Iris pigment epithelial cell (primary cell): ENCODE measurements at regions not wholly inside any gene's neighbourhood (a gene's known extent, or its start where the extent isn't known, plus 50 kb on each side); places are given as distances from the start of the nearest gene placed in this dataset.
A peak's percentile ranks its signal among the peaks of the same experiment; 100 is the strongest.
"Not testable (repeated sequence)": the region's sequence is repeated elsewhere in the genome, so short reads cannot be mapped to it uniquely, and the experiment has no call there.

ENCODE experiments used
- DNase-seq: peaks from one replicate; pipeline ENCODE4 v3.0.0-alpha.2; 2011; ENCODE audit warnings: low read depth

DNA sequence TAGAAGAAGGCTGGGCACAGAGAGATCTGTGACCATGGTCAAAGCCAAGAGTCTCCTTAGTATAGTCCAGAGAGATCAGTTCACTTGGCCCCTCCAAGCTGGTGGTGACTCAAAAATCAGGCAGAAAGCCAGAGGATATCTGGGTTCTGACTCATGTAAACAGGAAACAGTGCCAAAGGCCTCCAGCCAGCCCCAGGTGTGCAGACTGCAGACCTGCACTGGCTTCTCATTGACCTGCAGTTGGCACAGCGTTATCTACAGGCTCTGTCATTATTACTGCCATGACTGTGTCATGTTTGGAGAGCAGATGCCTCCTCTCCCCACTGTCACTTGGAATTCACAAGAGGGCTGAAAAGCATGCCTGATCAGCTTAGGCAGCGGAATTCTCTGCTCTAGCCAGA is 295.7 kb upstream of the PRKD1 start:
- DNase-seq = peak; percentile 95

- DNase-seq = no peak
These were observed 296.3 kb upstream of the PRKD1 start for GRCh38 chr14:30223966-30224365.

GRCh38 chr14:30225176-30225575 is 297.5 kb upstream of the PRKD1 start:
- DNase-seq = peak; percentile 43

DNA sequence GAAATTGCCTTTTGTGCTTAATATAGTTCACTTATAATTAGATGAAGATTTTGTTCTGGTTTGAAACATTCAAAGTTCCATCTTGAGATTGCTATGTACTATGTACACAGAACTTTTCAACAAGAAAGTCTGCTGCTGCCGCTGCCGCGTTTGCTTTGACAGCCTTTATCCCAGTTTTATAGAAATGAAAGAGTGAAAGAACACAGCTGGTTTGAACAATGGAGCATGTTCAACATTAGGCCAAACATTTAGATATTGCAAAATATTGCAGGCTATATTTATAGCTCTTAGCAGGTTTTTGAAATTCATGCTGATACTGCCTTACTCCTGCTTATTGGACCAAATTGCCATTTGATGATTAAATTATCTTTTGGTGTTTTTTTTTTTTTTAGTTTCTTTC is 299.8 kb upstream of the PRKD1 start:
- no peak for DNase-seq

- DNase-seq = peak; percentile 85
These were observed 300.2 kb upstream of the PRKD1 start for GRCh38 chr14:30227876-30228275.

GRCh38 chr14:30230719-30231118 is 303.1 kb upstream of the PRKD1 start:
- DNase-seq = no peak

DNA sequence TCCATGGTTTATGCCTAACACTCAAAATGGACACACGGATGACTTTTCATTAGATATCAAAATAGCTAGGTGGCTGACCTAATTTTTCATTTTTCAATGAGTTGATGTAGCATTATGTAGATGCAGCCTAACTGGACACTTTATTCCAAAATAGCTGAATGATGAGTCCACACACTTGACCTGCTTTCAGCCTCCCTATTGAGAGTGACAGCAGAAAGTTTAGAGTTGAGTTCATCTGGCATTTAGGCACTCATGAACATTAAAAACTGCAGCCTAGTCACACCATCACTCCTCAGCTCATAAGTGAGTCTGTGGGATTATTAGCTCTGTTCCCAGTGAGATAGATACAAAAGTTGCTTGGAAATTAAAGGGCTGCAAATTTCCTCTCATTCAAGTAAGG is 307.3 kb upstream of the PRKD1 start:
- DNase-seq = no peak

- DNase-seq = no peak
These were observed 307.8 kb upstream of the PRKD1 start for GRCh38 chr14:30235485-30235884.

- DNase-seq = no peak
These were observed 311.3 kb upstream of the PRKD1 start for GRCh38 chr14:30238936-30239335.

DNA sequence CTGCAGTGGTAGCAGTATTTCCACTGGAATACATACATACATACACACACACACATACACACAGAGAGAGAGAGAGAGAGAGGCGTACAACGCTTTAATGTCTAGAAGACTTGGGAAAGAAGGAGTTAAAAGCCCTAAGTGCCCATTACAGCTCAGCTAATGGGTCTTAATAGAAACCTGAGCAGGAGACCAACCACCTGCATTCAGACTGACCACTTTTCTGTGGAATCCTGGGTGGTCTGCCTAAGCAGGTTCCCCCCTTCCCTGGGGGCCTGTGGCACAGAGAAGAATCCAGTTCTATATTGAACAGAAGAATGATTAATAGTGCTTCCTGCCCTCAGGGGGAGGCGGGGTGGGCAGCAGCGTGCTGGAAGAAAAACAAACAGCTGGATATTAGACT is 312.4 kb upstream of the PRKD1 start:
- no peak for DNase-seq

GRCh38 chr14:30240685-30241084 is 313.0 kb upstream of the PRKD1 start:
- DNase-seq = no peak

DNA sequence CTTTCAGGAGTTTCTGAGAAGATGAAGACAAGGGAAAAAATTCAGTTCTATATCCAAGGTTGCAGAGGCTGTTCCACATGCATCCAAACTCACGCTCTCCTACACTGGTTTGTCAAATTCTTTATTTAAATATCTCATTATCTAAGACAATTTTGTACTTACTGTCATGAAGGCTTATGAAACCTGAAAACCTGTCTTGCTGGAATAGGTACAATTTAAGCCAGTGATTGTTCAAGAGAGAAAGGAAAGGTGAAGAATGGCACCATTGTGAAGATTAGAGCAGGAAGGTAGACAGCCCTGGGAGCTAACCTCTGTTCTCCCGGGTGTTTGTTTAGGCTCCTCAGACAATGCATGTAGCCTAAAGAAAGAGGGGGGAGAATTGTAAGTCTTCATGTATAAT is 315.1 kb upstream of the PRKD1 start:
- no peak for DNase-seq

DNA sequence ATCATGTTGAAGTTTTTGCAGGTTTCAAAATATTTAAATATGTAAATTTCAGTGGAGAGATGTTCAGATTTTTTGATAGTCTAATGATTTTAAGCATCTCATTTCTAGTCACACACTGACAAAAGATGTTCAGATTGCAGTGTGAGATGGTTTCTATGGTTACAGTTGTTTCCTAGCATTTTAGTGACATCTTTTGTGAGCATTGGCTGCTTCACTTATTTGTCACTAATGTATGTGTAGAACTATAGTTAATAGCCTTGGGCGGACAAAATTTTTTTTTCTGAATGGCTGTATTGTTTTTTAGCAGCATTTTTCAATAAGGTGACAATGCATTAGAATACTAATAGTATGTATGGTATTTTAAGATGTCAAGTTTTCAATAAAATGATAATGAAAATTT is 315.6 kb upstream of the PRKD1 start:
- no peak for DNase-seq

DNA sequence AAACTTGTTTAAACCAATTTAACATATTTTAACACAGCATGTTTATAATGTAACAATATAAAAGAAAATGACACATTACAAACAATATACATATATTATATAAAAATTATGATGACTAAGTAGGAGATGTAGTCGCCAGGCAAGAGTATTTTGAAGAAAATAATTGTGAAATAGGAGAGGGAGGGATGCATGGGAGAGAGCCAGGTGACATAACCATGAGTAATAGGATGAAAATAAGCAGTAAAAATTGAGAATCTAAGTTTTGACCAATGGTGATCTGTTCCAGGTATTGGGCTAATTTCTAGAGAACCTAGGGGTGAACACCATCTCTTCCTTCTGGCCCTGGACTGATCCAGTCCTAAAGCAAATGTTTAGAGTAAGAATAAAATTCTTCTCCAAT is 315.2 kb upstream of the G2E3 start:
- peak; percentile 85 for DNase-seq

DNA sequence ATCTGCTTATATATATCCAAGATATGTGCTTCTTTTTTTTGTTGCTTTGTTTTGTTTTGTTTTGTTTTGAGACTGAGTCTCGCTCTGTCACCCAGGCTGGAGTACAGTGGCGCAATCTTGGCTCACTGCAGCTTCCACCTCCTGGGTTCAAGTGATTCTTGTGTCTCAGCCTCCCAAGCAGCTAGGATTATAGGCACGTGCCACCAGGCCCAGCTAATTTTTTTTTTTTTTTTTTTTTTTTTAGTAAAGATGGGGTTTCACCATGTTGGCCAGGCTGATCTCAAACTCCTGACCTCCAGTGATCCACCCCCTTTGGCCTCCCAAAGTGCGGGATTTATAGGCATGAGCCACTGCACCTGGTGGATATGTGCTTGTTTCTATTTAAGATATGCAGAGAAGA is 314.6 kb upstream of the G2E3 start:
- not testable (repeated sequence) for DNase-seq

- DNase-seq = no peak
These were observed 307.9 kb upstream of the G2E3 start for GRCh38 chr14:30251017-30251416.

- no peak for DNase-seq
These were observed 307.3 kb upstream of the G2E3 start for GRCh38 chr14:30251557-30252100.

GRCh38 chr14:30252151-30252550 is 306.8 kb upstream of the G2E3 start:
- no peak for DNase-seq

DNA sequence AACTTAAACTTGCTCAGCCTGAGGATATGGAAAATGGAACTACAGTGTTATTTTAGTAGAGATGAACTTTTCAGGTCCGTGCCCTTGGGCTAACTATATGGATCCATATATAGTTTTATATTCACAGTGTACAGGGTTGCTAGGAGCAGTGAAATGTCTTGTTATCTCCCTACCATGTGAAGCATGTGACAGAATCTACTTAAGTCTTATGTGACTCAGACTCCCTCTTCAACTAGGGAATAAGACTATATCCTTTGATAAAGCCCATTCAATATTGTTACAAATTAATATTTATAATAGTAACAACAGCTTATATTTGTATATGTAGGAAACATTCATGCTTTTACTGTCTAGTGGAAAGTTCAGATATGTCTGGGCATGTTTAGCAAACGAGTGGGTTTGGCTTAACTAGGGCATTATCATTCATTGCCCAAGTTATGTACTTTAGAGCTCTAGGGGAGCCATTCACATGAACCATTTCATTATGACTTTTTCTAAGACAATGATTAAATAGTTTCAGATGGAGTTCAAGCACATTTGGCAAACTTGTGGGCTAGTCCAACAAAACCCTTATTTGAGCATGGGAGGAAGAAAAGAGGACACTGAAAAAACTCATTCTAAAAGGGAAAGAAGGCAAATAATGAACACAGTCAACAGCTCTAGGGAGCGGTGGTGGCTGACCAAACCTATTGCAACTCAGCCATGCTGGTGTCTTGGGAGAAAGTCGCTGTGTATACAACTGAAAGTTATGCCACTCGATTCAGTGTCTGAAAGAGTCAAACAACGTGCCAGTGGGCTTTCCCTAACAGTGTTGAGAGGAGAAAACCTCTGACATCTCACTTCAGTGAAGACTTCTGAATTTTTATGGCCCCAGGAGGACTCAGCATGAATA is 305.9 kb upstream of the G2E3 start:
- peak; percentile 43 for DNase-seq

GRCh38 chr14:30256627-30257026 is 302.3 kb upstream of the G2E3 start:
- DNase-seq = no peak

- no peak for DNase-seq
These were observed 300.9 kb upstream of the G2E3 start for GRCh38 chr14:30257946-30258661.

- no peak for DNase-seq
These were observed 297.9 kb upstream of the G2E3 start for GRCh38 chr14:30260833-30261607.
